ENCODE measurements at regions not wholly inside any gene's neighbourhood (a gene's known extent, or its start where the extent isn't known, plus 50 kb on each side); places are given as distances from the start of the nearest gene placed in this dataset.
"Not testable (repeated sequence)": the region's sequence is repeated elsewhere in the genome, so short reads cannot be mapped to it uniquely, and the experiment has no call there.

DNA sequence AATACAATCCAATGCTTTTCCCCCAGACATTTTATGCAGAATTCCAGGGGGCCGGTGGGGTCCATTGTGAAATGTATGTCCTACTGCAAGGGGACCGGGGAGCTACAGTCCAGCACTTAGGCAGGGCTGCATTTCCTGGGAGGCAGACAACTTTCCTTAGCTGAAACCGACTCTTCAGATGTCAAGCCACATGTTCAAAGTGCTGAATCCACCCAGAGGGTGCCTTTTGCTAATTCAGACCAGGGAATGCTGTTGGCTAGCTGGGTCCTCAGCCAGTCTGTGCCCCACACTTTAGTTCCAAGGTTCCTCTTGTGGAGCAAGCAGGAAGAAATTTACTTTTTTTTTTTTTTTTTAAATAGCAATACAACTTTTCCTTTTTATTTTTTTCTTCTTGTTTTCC, 219.5 kb upstream of the LRTM1 start:
- DNase-seq: no peak

DNA sequence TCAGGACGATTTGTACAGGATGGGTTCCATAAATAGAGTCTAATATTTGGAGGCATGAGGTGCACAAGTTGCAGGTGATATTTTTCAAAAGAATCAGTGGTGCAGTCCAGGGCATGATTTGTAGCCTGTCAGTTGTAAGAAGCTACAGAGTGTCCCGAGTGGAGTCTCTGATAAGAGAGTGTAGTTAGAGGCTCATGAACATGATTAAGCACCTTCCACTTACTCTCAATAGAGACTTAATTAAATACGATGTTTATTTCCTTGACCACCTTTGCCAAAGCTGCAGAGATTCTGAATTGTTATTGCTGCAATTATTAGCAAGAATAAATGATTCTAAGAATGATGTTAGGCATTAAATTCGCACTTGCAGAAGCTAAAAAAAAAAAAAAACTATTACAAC, 218.4 kb upstream of the LRTM1 start:
- DNase-seq: no peak

DNA sequence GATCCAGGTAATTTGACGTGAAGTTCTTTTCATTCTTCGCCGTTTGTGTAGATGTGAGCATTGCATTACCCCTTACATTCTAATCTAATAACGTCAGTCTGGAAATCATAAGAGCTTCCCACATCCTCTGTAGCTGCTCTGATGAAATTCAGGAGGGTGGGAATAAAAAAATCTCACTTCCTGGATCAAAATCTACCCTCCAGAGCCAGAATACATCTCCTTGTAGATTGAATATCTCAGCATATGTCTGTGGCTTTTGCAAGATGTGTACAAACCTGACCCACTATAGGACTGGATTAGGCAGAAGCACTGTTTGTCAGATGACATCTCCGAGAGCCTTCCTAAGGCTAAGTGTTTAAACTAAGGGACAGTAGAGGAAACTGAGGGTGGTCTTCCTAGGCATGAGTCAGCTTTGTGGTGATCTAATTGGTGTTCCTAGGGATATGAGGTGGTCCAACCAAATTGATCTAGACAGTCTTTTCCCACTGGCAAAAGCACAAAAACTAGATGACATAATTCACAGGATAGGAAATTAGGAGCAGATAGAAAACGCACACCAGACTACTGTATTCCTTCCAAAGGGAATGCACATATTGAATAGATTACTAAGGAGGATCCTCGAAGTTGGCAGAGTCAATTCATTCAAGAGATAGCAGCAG, 216.3 kb upstream of the LRTM1 start:
- DNase-seq: no peak

DNA sequence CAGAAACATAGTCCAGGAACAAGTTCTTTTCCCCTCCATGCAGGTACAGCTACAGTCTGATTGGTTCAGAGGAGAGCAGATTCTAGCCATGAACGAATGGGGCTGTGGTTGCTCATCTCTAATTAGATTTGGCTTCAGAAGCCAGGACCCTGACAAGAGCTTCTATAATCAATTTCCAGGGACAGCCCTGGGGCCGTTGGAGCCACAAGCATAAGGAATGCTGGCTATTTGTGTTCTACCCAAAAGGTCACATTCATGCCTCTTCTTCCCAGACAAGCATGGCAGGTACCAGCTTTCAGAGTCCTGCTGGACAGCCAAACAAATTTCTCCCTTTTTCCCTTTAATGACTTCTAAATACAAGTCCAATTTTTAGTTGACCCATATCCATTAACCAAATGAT, 215.5 kb upstream of the LRTM1 start:
- DNase-seq: no peak

DNA sequence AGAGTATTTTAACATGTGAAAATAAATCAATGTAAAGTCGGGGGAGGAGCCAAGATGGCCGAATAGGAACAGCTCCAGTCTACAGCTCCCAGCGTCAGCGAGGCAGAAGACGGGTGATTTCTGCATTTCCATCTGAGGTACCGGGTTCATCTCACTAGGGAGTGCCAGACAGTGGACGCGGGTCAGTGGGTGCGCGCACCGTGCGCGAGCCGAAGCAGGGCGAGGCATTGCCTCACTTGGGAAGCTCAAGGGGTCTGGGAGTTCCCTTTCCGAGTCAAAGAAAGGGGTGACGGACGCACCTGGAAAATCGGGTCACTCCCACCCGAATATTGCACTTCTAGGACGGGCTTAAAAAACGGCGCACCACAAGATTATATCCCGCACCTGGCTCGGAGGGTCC, 208.4 kb upstream of the LRTM1 start:
- DNase-seq: not testable (repeated sequence)

DNA sequence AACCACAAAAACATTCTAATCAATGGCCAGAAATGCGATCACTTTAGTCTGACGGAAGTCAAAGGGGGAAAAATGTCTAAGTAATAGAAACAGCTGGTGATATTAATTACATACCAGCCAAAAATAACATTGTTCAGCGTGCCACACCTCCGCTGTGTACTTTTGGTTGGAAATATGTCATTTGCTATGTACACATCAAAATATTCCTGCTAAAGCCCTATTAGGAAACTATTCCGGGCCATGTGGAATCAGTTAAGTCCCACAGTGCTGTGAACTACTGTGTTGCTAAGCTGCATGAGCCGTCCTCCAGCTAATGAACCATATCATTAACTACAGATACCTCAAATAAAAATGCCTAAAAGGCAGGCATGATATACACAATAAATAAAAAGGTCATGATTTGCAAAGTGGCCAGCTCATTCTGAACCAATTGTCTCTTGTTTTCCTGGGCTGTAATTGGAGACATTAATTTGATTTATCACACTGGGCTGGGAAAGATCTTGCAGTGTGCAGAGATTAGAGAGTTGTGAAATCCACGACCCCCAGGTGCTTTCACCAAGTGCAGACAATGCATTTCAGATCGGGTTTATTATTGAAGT, 200.5 kb upstream of the LRTM1 start:
- peak; percentile 9 for DNase-seq

DNA sequence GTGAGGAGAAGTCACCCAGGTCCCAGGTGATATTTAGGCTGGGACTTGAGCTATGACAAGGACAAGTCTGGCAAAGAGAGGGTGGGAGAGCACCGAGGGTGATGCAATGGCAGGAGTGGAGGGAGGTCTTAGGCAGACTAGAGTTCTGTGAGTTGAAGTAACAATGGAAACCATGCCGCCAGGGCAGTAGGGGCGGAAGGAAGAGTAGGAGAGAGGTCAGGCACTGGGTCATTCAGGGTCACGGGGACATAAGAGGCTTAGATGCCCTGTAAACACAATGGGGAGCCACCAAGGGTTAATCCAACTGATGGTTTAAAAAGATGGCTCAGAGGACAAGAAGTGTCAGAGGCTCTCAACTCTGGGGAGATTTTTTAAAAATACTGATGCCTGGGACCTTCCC, 199.7 kb upstream of the LRTM1 start:
- no peak for DNase-seq

DNA sequence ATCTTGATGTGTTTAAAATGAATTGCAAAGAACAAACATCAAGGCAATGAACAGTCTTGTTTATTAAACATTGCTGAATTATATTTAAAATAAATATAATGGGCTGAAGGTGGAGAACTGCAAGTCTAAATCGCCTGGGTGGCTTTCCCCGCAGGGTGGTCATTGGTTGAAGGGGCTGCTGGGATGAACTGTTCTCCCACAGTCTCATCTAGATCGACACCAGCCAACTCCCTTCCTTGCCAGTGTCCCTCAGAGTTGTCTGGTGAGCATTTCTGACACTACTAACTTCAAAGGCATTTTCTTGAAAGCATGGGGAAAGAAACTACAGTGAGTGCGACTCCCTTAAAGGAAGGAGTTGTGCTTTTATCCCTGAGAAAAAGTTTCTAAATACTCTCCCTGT, 196.5 kb upstream of the LRTM1 start:
- no peak for DNase-seq
